ENCODE measurements at regions not wholly inside any gene's neighbourhood (a gene's known extent, or its start where the extent isn't known, plus 50 kb on each side); places are given as distances from the start of the nearest gene placed in this dataset.

- no peak overlapping the region for H3K9ac ChIP-seq (ENCODE audit: low read depth, low read length)
- H3K4me1 ChIP-seq (ENCODE audit: control insufficient read depth, insufficient read depth, low read length) = peaks cover 21% of the 10 kb centered on the region
- no peak overlapping the region for H3K4me3 ChIP-seq (ENCODE audit: low read depth, low read length)
- no peaks in the 10 kb centered on the region for H3K9me3 ChIP-seq (ENCODE audit: control insufficient read depth, insufficient read depth, low read length)
- no peaks in the 10 kb centered on the region for H3K36me3 ChIP-seq (ENCODE audit: control insufficient read depth, insufficient read depth, low read length)
- no peak overlapping the region for H3K27ac ChIP-seq (ENCODE audit: low read depth, low read length)
- H3K27me3 ChIP-seq (ENCODE audit: control insufficient read depth, insufficient read depth, low read length) = peaks cover 4% of the 10 kb centered on the region; the same call in 1 of the 2 replicates
These were observed 268.1 kb downstream of the HS3ST3A1 start for GRCh38 chr17:13333661-13334060.

GRCh38 chr17:13332207-13332606 is 269.5 kb downstream of the HS3ST3A1 start:
- Histone ChIP-seq H3K4me1 (ENCODE audit: control insufficient read depth, insufficient read depth, low read length) (peaks cover 9% of the 10 kb centered on the region), H3K27me3 (ENCODE audit: control insufficient read depth, insufficient read depth, low read length) (peaks cover 4% of the 10 kb centered on the region; the same call in 1 of the 2 replicates), H3K36me3 (ENCODE audit: control insufficient read depth, insufficient read depth, low read length) (no peaks in the 10 kb centered on the region), H3K4me3 (ENCODE audit: low read depth, low read length) (no peak overlapping the region), H3K27ac (ENCODE audit: low read depth, low read length) (no peak overlapping the region), H3K9me3 (ENCODE audit: control insufficient read depth, insufficient read depth, low read length) (no peaks in the 10 kb centered on the region), H3K9ac (ENCODE audit: low read depth, low read length) (no peak overlapping the region)

- Histone ChIP-seq H3K36me3 (ENCODE audit: control insufficient read depth, insufficient read depth, low read length) (no peaks in the 10 kb centered on the region), H3K9ac (ENCODE audit: low read depth, low read length) (no peak overlapping the region), H3K9me3 (ENCODE audit: control insufficient read depth, insufficient read depth, low read length) (no peaks in the 10 kb centered on the region), H3K4me3 (ENCODE audit: low read depth, low read length) (no peak overlapping the region), H3K27me3 (ENCODE audit: control insufficient read depth, insufficient read depth, low read length) (no peaks in the 10 kb centered on the region), H3K27ac (ENCODE audit: low read depth, low read length) (no peak overlapping the region), H3K4me1 (ENCODE audit: control insufficient read depth, insufficient read depth, low read length) (no peaks in the 10 kb centered on the region)
These were observed 272.3 kb downstream of the HS3ST3A1 start for GRCh38 chr17:13329421-13329820.

GRCh38 chr17:13323990-13324389 is 277.7 kb downstream of the HS3ST3A1 start:
- H3K9me3 ChIP-seq (ENCODE audit: control insufficient read depth, insufficient read depth, low read length) = no peaks in the 10 kb centered on the region; the same call in 1 of the 2 replicates
- no peaks in the 10 kb centered on the region for H3K27me3 ChIP-seq (ENCODE audit: control insufficient read depth, insufficient read depth, low read length)
- H3K4me1 ChIP-seq (ENCODE audit: control insufficient read depth, insufficient read depth, low read length) = no peaks in the 10 kb centered on the region
- no peak overlapping the region for H3K4me3 ChIP-seq (ENCODE audit: low read depth, low read length)
- H3K36me3 ChIP-seq (ENCODE audit: control insufficient read depth, insufficient read depth, low read length) = no peaks in the 10 kb centered on the region
- no peak overlapping the region for H3K27ac ChIP-seq (ENCODE audit: low read depth, low read length)
- no peak overlapping the region for H3K9ac ChIP-seq (ENCODE audit: low read depth, low read length)

- H3K36me3 ChIP-seq (ENCODE audit: control insufficient read depth, insufficient read depth, low read length) = no peaks in the 10 kb centered on the region
- no peak overlapping the region for H3K4me3 ChIP-seq (ENCODE audit: low read depth, low read length)
- no peak overlapping the region for H3K9ac ChIP-seq (ENCODE audit: low read depth, low read length)
- H3K4me1 ChIP-seq (ENCODE audit: control insufficient read depth, insufficient read depth, low read length) = no peaks in the 10 kb centered on the region
- no peaks in the 10 kb centered on the region; the same call in 1 of the 2 replicates for H3K9me3 ChIP-seq (ENCODE audit: control insufficient read depth, insufficient read depth, low read length)
- no peaks in the 10 kb centered on the region for H3K27me3 ChIP-seq (ENCODE audit: control insufficient read depth, insufficient read depth, low read length)
- no peak overlapping the region for H3K27ac ChIP-seq (ENCODE audit: low read depth, low read length)
These were observed 279.6 kb downstream of the HS3ST3A1 start for GRCh38 chr17:13321951-13322701.

GRCh38 chr17:13320046-13320785 is 281.5 kb downstream of the HS3ST3A1 start:
- no peak overlapping the region for H3K27ac ChIP-seq (ENCODE audit: low read depth, low read length)
- H3K36me3 ChIP-seq (ENCODE audit: control insufficient read depth, insufficient read depth, low read length) = no peaks in the 10 kb centered on the region
- no peak overlapping the region for H3K9ac ChIP-seq (ENCODE audit: low read depth, low read length)
- H3K27me3 ChIP-seq (ENCODE audit: control insufficient read depth, insufficient read depth, low read length) = no peaks in the 10 kb centered on the region
- H3K4me3 ChIP-seq (ENCODE audit: low read depth, low read length) = no peak overlapping the region
- no peaks in the 10 kb centered on the region; the same call in 1 of the 2 replicates for H3K9me3 ChIP-seq (ENCODE audit: control insufficient read depth, insufficient read depth, low read length)
- H3K4me1 ChIP-seq (ENCODE audit: control insufficient read depth, insufficient read depth, low read length) = no peaks in the 10 kb centered on the region

GRCh38 chr17:13316657-13317056 is 285.1 kb downstream of the HS3ST3A1 start:
- no peak overlapping the region for H3K27ac ChIP-seq (ENCODE audit: low read depth, low read length)
- no peaks in the 10 kb centered on the region for H3K9me3 ChIP-seq (ENCODE audit: control insufficient read depth, insufficient read depth, low read length)
- no peak overlapping the region for H3K9ac ChIP-seq (ENCODE audit: low read depth, low read length)
- H3K36me3 ChIP-seq (ENCODE audit: control insufficient read depth, insufficient read depth, low read length) = no peaks in the 10 kb centered on the region
- no peak overlapping the region for H3K4me3 ChIP-seq (ENCODE audit: low read depth, low read length)
- H3K27me3 ChIP-seq (ENCODE audit: control insufficient read depth, insufficient read depth, low read length) = no peaks in the 10 kb centered on the region
- peaks cover 9% of the 10 kb centered on the region for H3K4me1 ChIP-seq (ENCODE audit: control insufficient read depth, insufficient read depth, low read length)

GRCh38 chr17:13311306-13311705 is 290.4 kb downstream of the HS3ST3A1 start:
- Histone ChIP-seq H3K9me3 (ENCODE audit: control insufficient read depth, insufficient read depth, low read length) (no peaks in the 10 kb centered on the region), H3K4me3 (ENCODE audit: low read depth, low read length) (no peak overlapping the region), H3K4me1 (ENCODE audit: control insufficient read depth, insufficient read depth, low read length) (peaks cover 12% of the 10 kb centered on the region), H3K36me3 (ENCODE audit: control insufficient read depth, insufficient read depth, low read length) (no peaks in the 10 kb centered on the region), H3K27me3 (ENCODE audit: control insufficient read depth, insufficient read depth, low read length) (no peaks in the 10 kb centered on the region), H3K9ac (ENCODE audit: low read depth, low read length) (no peak overlapping the region), H3K27ac (ENCODE audit: low read depth, low read length) (no peak overlapping the region)

- H3K36me3 ChIP-seq (ENCODE audit: control insufficient read depth, insufficient read depth, low read length) = no peaks in the 10 kb centered on the region
- no peaks in the 10 kb centered on the region for H3K27me3 ChIP-seq (ENCODE audit: control insufficient read depth, insufficient read depth, low read length)
- peaks cover 16% of the 10 kb centered on the region for H3K4me1 ChIP-seq (ENCODE audit: control insufficient read depth, insufficient read depth, low read length)
- H3K9ac ChIP-seq (ENCODE audit: low read depth, low read length) = no peak overlapping the region
- H3K9me3 ChIP-seq (ENCODE audit: control insufficient read depth, insufficient read depth, low read length) = no peaks in the 10 kb centered on the region
- no peak overlapping the region for H3K4me3 ChIP-seq (ENCODE audit: low read depth, low read length)
- H3K27ac ChIP-seq (ENCODE audit: low read depth, low read length) = no peak overlapping the region
These were observed 290.9 kb downstream of the HS3ST3A1 start for GRCh38 chr17:13310858-13311257.

- H3K36me3 ChIP-seq (ENCODE audit: control insufficient read depth, insufficient read depth, low read length) = no peaks in the 10 kb centered on the region
- H3K9ac ChIP-seq (ENCODE audit: low read depth, low read length) = no peak overlapping the region
- peaks cover 8% of the 10 kb centered on the region; the same call in 1 of the 2 replicates for H3K4me1 ChIP-seq (ENCODE audit: control insufficient read depth, insufficient read depth, low read length)
- H3K27ac ChIP-seq (ENCODE audit: low read depth, low read length) = peak overlapping the region; percentile 60
- no peak overlapping the region for H3K4me3 ChIP-seq (ENCODE audit: low read depth, low read length)
- no peaks in the 10 kb centered on the region for H3K9me3 ChIP-seq (ENCODE audit: control insufficient read depth, insufficient read depth, low read length)
- no peaks in the 10 kb centered on the region for H3K27me3 ChIP-seq (ENCODE audit: control insufficient read depth, insufficient read depth, low read length)
These were observed 288.6 kb upstream of the ELAC2 start for GRCh38 chr17:13306310-13306962.

GRCh38 chr17:13302983-13303382 is 285.2 kb upstream of the ELAC2 start:
- no peak overlapping the region for H3K4me3 ChIP-seq (ENCODE audit: low read depth, low read length)
- H3K27ac ChIP-seq (ENCODE audit: low read depth, low read length) = no peak overlapping the region
- H3K4me1 ChIP-seq (ENCODE audit: control insufficient read depth, insufficient read depth, low read length) = peaks cover 8% of the 10 kb centered on the region; the same call in 1 of the 2 replicates
- no peaks in the 10 kb centered on the region for H3K9me3 ChIP-seq (ENCODE audit: control insufficient read depth, insufficient read depth, low read length)
- no peaks in the 10 kb centered on the region for H3K27me3 ChIP-seq (ENCODE audit: control insufficient read depth, insufficient read depth, low read length)
- H3K9ac ChIP-seq (ENCODE audit: low read depth, low read length) = no peak overlapping the region
- no peaks in the 10 kb centered on the region for H3K36me3 ChIP-seq (ENCODE audit: control insufficient read depth, insufficient read depth, low read length)
